ENCODE measurements at regions not wholly inside any gene's neighbourhood (a gene's known extent, or its start where the extent isn't known, plus 50 kb on each side); places are given as distances from the start of the nearest gene placed in this dataset.

DNA sequence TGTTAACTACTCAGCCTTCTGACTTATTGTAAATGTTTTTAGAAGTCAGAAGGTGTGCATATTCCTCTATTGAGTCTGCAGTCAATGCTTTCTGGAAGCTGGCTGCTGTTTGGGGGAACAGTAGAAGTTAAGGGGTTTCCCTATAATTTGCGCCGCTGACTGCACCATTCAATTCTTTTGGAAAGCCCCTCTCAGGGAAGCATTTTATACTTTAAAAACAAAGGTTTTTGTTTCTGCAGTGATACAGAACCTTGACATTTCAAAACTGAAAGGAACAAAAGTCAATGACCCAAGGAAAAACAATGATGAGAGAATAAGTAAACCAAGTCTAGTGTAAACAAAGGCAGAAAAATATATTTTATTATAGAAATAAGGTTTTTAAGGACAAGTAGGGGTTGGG, 120.8 kb upstream of the TNFAIP3 start:
- no peaks in the 10 kb centered on the region for H3K36me3 ChIP-seq
- TF ChIP-seq POLR2A (IDR thresholded peaks at IDR 0.05), result no peak
- TF ChIP-seq CTCF (IDR thresholded peaks at IDR 0.05), result no peak
- DNase-seq (no peak), ATAC-seq (no peak)
- H3K9me3 ChIP-seq, result no peaks in the 10 kb centered on the region
- H3K4me1 ChIP-seq, result peaks cover 0 to 20% (median 5%) of the 10 kb centered on the region in 12 donors
- WGBS, 4 donors, result 80 to 90% (median 86%) methylated on average over 2 of the region's 2 CpGs
- no peak overlapping the region for H3K4me3 ChIP-seq
- H3K27me3 ChIP-seq, result no peaks in the 10 kb centered on the region
- no peak overlapping the region for H3K27ac ChIP-seq
- intact Hi-C loops (cut with DNase I), result loop anchor here in 1 of 10 donors (5.0 kb wide), 1 partner anchor 36 kb away; no protein-coding TSS in a partner anchor

DNA sequence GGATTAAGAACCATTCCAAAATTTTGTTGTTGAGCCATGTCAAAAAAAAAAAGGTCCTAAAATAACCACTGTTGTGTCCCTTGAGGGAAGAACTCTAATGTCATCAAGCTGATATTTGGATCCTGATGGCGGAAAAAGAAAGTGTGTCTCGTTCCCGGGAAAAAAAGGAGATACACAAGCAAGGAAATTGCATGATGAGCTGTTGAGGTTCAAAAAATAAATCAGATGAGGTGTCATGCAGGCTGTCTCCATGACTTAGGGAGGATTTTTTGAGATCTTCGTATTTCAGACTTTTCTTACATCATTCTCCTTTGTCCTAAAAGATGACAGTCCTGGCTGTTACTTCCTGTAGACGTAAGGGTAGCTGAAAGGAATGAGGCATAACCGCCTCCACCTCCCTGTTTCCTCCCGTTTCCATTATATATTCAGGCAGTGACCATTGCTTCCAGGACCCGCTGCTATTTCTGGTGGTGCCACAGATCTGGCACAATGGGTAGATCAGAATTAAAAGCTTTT, 117.3 kb upstream of the TNFAIP3 start:
- ATAC-seq, result peak in 2 of 4 donors; percentile 50 to 91
- H3K4me1 ChIP-seq, result peaks cover 0 to 31% (median 5%) of the 10 kb centered on the region in 12 donors
- H3K36me3 ChIP-seq, result no peaks in the 10 kb centered on the region
- TF ChIP-seq POLR2A (IDR thresholded peaks at IDR 0.05) (no peak), CTCF (IDR thresholded peaks at IDR 0.05) (no peak)
- no peaks in the 10 kb centered on the region for H3K9me3 ChIP-seq
- H3K27me3 ChIP-seq, result no peaks in the 10 kb centered on the region
- WGBS, 4 donors, result 36 to 53% (median 41%) methylated on average over 8 of the region's 8 CpGs
- no peak for DNase-seq
- peak overlapping the region in 10 of 12 donors; percentile 0 to 52 (median 22) for H3K27ac ChIP-seq
- intact Hi-C loops (cut with DNase I), result loop anchor here in 1 of 10 donors (5.0 kb wide), 1 partner anchor 33 kb away; no protein-coding TSS in a partner anchor
- peak overlapping the region in 3 of 12 donors; percentile 15 to 35 (median 26) for H3K4me3 ChIP-seq

GRCh38 chr6:137750297-137750696, 116.8 kb upstream of the TNFAIP3 start:
- no peak for TF ChIP-seq CTCF (IDR thresholded peaks at IDR 0.05)
- TF ChIP-seq POLR2A (IDR thresholded peaks at IDR 0.05), result no peak
- Histone ChIP-seq H3K36me3 (no peaks in the 10 kb centered on the region), H3K4me1 (peaks cover 0 to 36% (median 5%) of the 10 kb centered on the region in 12 donors), H3K27ac (peak overlapping the region in 8 of 12 donors; percentile 14 to 52 (median 22)), H3K27me3 (no peaks in the 10 kb centered on the region), H3K4me3 (no peak overlapping the region), H3K9me3 (no peaks in the 10 kb centered on the region)
- intact Hi-C loops (cut with DNase I), result no loop called here
- DNase-seq (no peak), ATAC-seq (no peak)
- 76 to 85% (median 77%) methylated on average over 5 of the region's 5 CpGs for WGBS, 4 donors

DNA sequence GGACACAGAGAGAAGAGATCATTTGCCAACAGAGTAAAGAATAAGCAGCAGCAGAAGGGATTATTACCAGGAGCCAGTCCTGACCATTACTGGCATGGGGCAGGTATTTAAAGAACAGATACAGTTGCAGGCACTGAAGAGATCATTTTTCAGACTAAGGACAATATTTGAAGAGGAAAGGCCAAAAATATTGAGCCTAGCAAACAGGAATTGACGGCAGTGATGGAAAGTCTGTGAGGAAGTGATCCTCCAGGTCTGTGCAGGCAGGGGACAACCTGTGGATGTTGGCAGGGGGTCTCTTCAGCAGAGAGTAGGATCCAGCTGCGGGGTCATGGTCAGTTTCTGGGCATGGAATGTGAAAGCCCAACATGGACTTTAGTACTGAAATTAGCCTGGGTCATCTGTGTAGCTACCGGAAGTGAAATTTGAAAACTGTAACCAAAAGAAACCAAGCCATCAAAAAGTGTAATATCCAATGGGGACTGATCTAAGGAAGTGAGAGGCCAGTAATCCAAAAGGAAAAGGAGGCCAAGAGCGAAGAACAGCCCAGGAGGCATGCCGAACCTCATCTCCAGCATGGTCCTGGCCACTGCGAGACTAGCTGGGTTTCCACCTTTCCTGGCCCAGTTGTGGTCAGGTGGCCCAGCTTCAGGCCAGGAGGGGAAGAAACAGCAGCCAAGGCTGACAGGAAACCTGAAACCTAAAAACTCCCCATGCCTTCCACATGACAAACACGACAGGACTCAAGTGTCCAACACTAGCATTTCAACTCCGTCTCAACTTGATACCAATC, 115.1 kb upstream of the TNFAIP3 start:
- Histone ChIP-seq H3K27me3 (no peaks in the 10 kb centered on the region), H3K9me3 (no peaks in the 10 kb centered on the region), H3K4me3 (no peak overlapping the region), H3K4me1 (peaks cover 0 to 40% (median 4%) of the 10 kb centered on the region in 12 donors), H3K27ac (no peak overlapping the region), H3K36me3 (no peaks in the 10 kb centered on the region)
- WGBS, 4 donors, result 82 to 84% (median 83%) methylated on average over 8 of the region's 8 CpGs
- intact Hi-C loops (cut with DNase I), result no loop called here
- TF ChIP-seq POLR2A (IDR thresholded peaks at IDR 0.05) (no peak), CTCF (IDR thresholded peaks at IDR 0.05) (no peak)
- ATAC-seq, result no peak
- DNase-seq, result no peak

Measured in heart left ventricle (tissue), 16 donors.